NCI-H82 treated with DMSO at 0.1 percent for 48 hours (cell line): ENCODE measurements at regions not wholly inside any gene's neighbourhood (a gene's known extent, or its start where the extent isn't known, plus 50 kb on each side); places are given as distances from the start of the nearest gene placed in this dataset.

Source experiments
- DNase-seq: peaks from one replicate; lab custom pipeline; 2025; ENCODE audit not compliant: unreplicated experiment; lab: John Stamatoyannopoulos, UW

DNA sequence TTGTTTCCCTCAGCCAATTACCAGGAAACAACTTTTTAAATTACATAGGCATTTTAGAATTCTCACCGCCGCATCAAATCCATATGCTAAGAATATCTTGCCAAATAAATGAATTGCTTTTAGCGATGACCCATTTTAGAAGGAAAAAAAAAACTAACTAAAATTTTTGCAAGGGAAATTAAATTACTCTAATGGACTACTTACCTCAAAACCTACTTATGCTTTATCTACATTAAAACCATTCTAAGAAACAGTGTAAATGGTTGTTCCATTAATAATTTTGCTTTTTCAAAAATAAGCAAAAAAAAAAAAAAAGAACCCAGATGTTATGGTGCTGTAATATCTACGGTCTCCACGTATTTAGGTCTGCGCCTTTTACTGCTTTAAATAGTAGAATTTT is 73.5 kb upstream of the CCDC150 start:
- no peak for DNase-seq

DNA sequence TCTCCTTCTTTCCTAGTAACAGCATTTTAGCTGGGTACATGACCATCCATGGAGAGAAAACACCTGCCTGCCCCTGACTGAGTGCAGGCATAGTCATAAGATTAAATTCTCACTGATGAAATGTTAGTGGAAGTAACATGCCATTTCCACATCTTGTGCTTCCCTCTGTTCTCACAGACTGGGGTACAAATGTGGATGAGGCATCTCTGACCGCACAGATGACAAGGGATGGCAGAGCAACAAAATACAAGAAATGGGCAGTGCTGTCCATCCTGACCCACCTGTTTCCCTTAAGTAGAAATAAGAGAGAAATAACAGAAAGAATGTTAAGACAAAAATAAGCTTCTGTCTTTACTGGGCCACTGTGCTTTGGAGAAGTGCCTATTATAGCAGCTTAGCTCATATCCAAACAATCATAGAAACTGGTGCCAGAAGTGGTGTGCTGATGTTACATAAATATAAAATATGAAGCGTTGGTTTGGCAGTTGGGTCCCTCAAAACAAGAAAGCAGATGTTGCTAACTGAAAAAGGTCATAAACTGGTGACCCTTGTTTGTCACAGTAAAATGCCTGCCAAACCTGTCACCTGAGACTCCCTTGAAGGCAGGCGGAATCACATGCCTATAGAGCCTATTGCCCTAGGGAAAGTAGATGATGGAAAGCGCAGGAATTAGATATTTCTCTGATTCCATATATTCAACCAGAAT is 72.4 kb upstream of the CCDC150 start:
- DNase-seq: no peak

DNA sequence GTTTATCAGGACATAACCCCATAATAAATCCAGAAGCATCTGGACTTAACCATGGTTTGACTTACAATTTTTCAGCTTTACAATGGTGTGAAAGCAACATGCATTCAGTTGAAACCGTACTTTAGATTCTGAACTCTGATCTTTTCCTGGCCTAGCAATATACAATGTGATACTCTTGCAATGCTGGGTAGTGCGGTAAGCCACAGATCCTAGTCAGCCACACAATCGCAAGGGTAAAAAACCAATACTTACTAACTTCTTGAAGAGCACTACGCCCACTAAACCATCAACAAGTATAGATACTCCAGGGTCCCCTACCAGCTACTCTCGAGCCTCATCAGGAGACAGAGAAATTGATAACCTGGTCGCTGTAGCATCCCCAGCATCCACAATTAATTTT is 71.0 kb upstream of the CCDC150 start:
- DNase-seq: no peak

DNA sequence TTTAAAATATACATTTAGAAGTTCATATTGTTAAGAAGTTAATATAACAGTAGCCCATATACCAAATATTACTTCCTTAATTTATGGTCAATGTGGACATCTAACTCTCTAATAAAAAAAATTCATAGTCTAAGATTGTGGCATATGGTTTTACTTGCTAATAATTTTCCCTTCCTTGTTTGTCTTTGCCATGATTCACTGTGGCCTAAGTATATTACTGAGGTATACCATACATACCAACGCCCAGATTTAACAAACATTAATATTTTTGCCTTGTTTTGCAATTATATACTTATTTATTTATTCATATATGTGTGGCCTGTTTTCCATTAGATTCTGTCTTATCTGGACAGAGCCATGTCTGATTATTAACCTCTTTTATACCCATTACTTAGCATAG is 54.6 kb upstream of the CCDC150 start:
- no peak for DNase-seq

DNA sequence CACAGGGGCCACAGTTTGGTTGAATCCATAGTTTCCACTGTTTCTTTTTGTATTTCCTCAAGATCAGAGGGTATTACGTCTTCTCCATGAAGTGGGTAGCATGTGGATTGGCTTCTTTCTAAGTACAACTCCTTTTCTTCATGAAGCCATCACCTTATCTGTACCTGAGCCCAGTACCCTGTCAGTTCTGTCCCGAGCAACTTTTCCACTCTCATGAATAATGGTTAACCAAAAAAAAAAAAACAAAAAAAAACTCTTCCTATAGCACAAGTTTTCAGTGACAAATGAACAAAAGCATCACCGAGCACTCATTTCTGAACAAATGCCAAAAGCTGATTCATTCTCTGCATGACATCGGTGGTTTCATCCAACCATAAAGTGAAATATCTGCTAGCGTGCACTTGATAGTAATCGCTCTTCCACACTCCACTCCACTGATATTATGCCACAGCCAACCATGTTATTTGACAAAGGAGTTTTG is 53.0 kb upstream of the CCDC150 start:
- no peak for DNase-seq

DNA sequence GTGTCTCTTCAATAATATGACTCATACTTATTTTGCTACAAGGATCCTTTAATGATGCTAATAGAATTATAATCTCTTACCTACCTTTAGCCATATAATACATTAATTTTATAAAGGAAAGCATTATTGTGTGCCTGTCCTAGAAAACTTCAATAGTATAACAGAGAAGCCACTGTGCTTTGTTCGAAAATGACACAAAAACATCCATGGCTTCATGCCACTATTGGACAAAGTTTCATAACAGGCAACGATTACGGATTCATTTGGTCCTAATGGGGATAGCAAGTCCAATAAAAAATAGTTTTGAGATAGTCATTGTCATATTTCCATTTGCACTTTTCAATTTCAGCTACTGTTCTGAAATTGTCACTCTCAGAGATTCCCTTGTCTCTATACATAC is 52.5 kb upstream of the CCDC150 start:
- DNase-seq: no peak

DNA sequence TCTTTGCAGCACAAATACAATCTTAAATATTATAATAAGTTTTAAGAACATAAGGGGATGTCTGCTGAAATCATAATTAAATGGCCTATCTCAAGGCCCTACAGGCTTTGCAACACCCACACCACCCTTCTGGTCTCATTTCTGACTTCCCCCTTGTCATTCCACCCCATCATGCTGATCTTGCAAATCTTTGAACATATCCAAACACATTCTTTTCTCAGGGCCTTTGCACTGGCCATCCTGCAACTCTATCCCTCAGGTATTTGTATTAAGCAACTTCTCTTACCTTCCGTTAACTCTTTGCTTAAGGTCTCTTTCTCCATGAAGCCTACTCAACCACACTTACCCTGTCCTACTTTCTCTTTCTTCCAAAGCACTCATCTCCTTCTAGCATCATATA is 51.8 kb upstream of the CCDC150 start:
- DNase-seq: no peak

DNA sequence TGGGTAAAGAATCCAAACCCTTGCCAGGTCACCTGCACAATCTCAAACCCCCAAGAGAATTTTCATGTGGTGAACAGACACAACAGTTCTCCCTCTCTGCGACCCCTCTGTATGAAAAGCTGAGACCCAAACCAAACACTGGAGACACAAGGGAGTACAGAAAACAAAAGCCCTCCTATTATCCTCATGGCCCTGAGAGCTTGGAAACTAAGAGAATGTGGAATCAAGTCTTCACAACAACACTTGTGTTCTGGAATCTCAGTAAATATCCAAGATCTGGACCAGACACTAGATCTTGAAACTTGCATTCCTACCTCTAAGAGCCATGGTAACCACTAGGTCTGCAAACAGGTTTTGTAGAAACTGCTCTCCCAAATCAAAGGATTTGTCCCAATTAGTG is 50.1 kb upstream of the CCDC150 start:
- DNase-seq: no peak
